Astrocyte of the spinal cord (primary cell): ENCODE measurements at regions not wholly inside any gene's neighbourhood (a gene's known extent, or its start where the extent isn't known, plus 50 kb on each side); places are given as distances from the start of the nearest gene placed in this dataset.

ENCODE experiments used
- DNase-seq: peaks from one replicate; pipeline ENCODE4 v3.0.0; 2011; ENCODE audit warnings: low read depth, low spot score
- H3K4me3 ChIP-seq: 2 replicates; pipeline ENCODE4 v1.5.1; 2011; ENCODE audit warnings: low read depth, mild to moderate bottlenecking, low read length, moderate library complexity
- CTCF ChIP-seq: IDR thresholded peaks from 2 replicates; pipeline ENCODE4 v1.5.1; 2012; ENCODE audit warnings: low read depth, mild to moderate bottlenecking, low read length, inconsistent platforms
- in situ Hi-C: cut with HindIII; loops from 2 replicates; pipeline ENCODE4 v1.10.0; 2017; ENCODE audit warnings: low sequenced_read_pairs

GRCh38 chr14:98173305-98173704, 1098.7 kb downstream of the BCL11B start:
- DNase-seq, result no peak
- no peak overlapping the region for H3K4me3 ChIP-seq
- TF ChIP-seq CTCF, result no peak
- in situ Hi-C loops, result no loop called here

- no peak for DNase-seq
- in situ Hi-C loops, result no loop called here
- no peak for TF ChIP-seq CTCF
- H3K4me3 ChIP-seq, result no peak overlapping the region
Measured at GRCh38 chr14:98174041-98174440, 1098.0 kb downstream of the BCL11B start.

GRCh38 chr14:98175436-98175835, 1096.6 kb downstream of the BCL11B start:
- no peak overlapping the region for H3K4me3 ChIP-seq
- no peak for DNase-seq
- TF ChIP-seq CTCF, result no peak
- in situ Hi-C loops, result no loop called here

DNA sequence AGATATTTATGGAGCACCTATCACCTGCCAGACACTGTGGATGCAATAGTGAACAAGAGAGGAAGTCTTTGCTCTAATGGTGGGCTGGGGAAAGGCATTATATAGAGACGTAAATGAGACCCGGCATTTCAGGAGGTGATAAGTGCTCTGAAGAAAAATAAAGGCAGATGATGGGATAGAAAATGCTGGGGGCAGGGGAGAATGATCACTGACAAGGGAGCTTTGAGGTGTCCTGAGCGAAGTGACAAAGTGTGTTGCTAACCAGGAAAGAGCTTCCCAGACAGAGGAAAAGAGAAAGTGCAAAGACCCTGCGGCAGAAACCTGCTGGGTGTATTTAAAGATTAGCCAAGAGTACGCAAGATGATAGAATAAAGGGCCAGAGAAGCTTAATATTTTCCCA, 1096.1 kb downstream of the BCL11B start:
- H3K4me3 ChIP-seq, result no peak overlapping the region

GRCh38 chr14:98176892-98177291, 1095.1 kb downstream of the BCL11B start:
- no peak for TF ChIP-seq CTCF
- DNase-seq, result no peak
- no peak overlapping the region for H3K4me3 ChIP-seq
- in situ Hi-C loops, result no loop called here

More for the DNA sequence above, 1096.1 kb downstream of the BCL11B start:
- in situ Hi-C loops, result no loop called here
- TF ChIP-seq CTCF, result no peak
- DNase-seq, result no peak

DNA sequence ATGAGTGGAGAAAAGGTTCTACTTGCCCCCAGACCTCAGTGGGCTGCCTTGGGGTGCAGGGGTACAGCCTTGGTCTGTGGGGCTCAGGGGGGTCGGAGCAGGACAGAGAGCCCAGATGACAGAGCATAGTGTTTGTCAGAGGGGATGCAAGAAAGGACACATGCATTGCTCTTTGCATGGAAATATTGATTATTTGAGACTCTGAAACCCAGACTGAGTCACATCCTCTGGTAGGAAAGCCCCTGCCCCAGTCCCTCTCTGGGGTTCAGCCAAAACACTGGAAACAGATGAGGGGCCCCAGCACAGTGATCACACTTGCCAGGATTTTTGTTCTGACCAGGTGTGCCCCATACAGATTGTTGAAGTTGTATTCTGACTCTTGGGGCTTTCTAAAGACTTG, 1094.4 kb downstream of the BCL11B start:
- no peak for TF ChIP-seq CTCF
- in situ Hi-C loops, result no loop called here
- no peak for DNase-seq
- H3K4me3 ChIP-seq, result no peak overlapping the region

DNA sequence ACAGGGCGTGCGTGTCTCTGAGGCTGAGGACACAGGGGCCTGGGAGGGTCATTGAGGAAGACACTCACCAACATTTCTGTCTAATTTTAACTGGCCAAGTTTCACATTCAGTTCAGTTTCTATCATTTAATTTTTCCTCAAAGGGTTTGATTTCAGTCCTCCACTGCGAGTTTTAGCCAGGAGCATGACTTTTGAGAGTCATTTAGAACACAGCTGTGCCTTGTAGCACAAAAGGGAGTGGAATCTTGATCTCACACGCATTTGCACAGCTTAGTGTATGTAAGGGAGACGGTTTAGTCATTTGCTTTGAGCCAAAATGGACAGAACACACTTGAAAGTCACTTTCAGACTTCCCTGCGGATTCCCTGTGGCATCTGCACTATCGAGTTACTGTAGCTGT, 1090.8 kb downstream of the BCL11B start:
- no peak for DNase-seq
- H3K4me3 ChIP-seq, result no peak overlapping the region
- no peak for TF ChIP-seq CTCF
- in situ Hi-C loops, result no loop called here
